HG02981 (cell line): ENCODE measurements at regions not wholly inside any gene's neighbourhood (a gene's known extent, or its start where the extent isn't known, plus 50 kb on each side); places are given as distances from the start of the nearest gene placed in this dataset.

ENCODE experiments used
- ATAC-seq: cut with Tn5 transposase; IDR thresholded peaks from one replicate; pipeline ENCODE4 v1.9.1; 2021; ENCODE audit warnings: mild to moderate bottlenecking, moderate library complexity; ENCODE audit not compliant: unreplicated experiment

GRCh38 chr12:24561882-24562770, 386.8 kb downstream of the BCAT1 start:
- ATAC-seq: no peak

GRCh38 chr12:24561411-24561871, 387.5 kb downstream of the BCAT1 start:
- no peak for ATAC-seq

GRCh38 chr12:24560831-24561271, 388.1 kb downstream of the BCAT1 start:
- ATAC-seq: no peak

GRCh38 chr12:24560192-24560775, 388.6 kb downstream of the BCAT1 start:
- ATAC-seq: no peak

GRCh38 chr12:24557738-24558137, 391.2 kb downstream of the BCAT1 start:
- no peak for ATAC-seq

GRCh38 chr12:24555730-24556129, 393.2 kb downstream of the BCAT1 start:
- no peak for ATAC-seq

GRCh38 chr12:24554612-24555295, 394.1 kb downstream of the BCAT1 start:
- ATAC-seq: no peak

- no peak for ATAC-seq
These were observed 395.6 kb downstream of the BCAT1 start for GRCh38 chr12:24553259-24553658.

- no peak for ATAC-seq
These were observed 397.6 kb downstream of the BCAT1 start for GRCh38 chr12:24551163-24551786.

- ATAC-seq: no peak
These were observed 398.3 kb downstream of the BCAT1 start for GRCh38 chr12:24550609-24551008.

- ATAC-seq: no peak
These were observed 402.2 kb downstream of the BCAT1 start for GRCh38 chr12:24546661-24547060.

GRCh38 chr12:24546084-24546483, 402.8 kb downstream of the BCAT1 start:
- no peak for ATAC-seq

- no peak for ATAC-seq
These were observed 404.5 kb downstream of the BCAT1 start for GRCh38 chr12:24544368-24544767.

- no peak for ATAC-seq
These were observed 407.6 kb downstream of the BCAT1 start for GRCh38 chr12:24541193-24541871.

- ATAC-seq: no peak
These were observed 409.3 kb downstream of the BCAT1 start for GRCh38 chr12:24539646-24540045.

GRCh38 chr12:24537083-24537860, 411.6 kb downstream of the BCAT1 start:
- no peak for ATAC-seq

GRCh38 chr12:24535334-24536069, 413.4 kb downstream of the BCAT1 start:
- ATAC-seq: no peak

GRCh38 chr12:24534622-24535021, 414.3 kb downstream of the BCAT1 start:
- no peak for ATAC-seq

GRCh38 chr12:24533716-24534352, 415.1 kb downstream of the BCAT1 start:
- no peak for ATAC-seq
